Astrocyte (in vitro differentiated cells and primary cell): ENCODE measurements at regions not wholly inside any gene's neighbourhood (a gene's known extent, or its start where the extent isn't known, plus 50 kb on each side); places are given as distances from the start of the nearest gene placed in this dataset.

ENCODE experiments used
- CTCF ChIP-seq: IDR thresholded peaks from 2 replicates; pipeline ENCODE4 v1.5.1; 2011; ENCODE audit warnings: low read depth, mild to moderate bottlenecking, inconsistent platforms, low read length, moderate library complexity; ENCODE audit not compliant: insufficient read depth
- EZH2 ChIP-seq: IDR thresholded peaks from 2 replicates; pipeline ENCODE4 v1.6.1; 2012; ENCODE audit warnings: mild to moderate bottlenecking, low read length, inconsistent platforms; ENCODE audit not compliant: insufficient read depth

GRCh38 chr5:12335938-12336337 lies 431.7 kb upstream of the CTNND2 start:
- TF ChIP-seq CTCF (no peak), EZH2 (no peak)
